Stimulated activated CD8-positive, alpha-beta memory T cell treated with anti-CD3 and anti-CD28 coated beads, Interleukin-7, amount 100 ng/mL, for 4 hours (primary cell): ENCODE measurements at regions not wholly inside any gene's neighbourhood (a gene's known extent, or its start where the extent isn't known, plus 50 kb on each side); places are given as distances from the start of the nearest gene placed in this dataset.
"Not testable (repeated sequence)": the region's sequence is repeated elsewhere in the genome, so short reads cannot be mapped to it uniquely, and the experiment has no call there.

Experiments
- DNase-seq, 2 donors: peaks; one replicate each; pipeline ENCODE4 v3.0.0-alpha.2; 2020; ENCODE audit warnings: low read depth in 2 of 2

- DNase-seq, result peak; percentile 88 to 93
Measured at GRCh38 chr7:149714081-149714909, 59.1 kb downstream of the ZNF467 start.

GRCh38 chr7:149713731-149714068 is 59.7 kb downstream of the ZNF467 start:
- DNase-seq, result no peak

- no peak for DNase-seq
Measured at GRCh38 chr7:149713061-149713730, 60.2 kb downstream of the ZNF467 start.

GRCh38 chr7:149708026-149708425 is 65.4 kb downstream of the ZNF467 start:
- DNase-seq, result no peak

GRCh38 chr7:149707448-149707886 is 65.9 kb downstream of the ZNF467 start:
- no peak for DNase-seq

- no peak for DNase-seq
Measured at GRCh38 chr7:149706398-149706797, 67.0 kb downstream of the ZNF467 start.

GRCh38 chr7:149704507-149704906 is 68.9 kb downstream of the ZNF467 start:
- DNase-seq, result no peak

- no peak for DNase-seq
Measured at GRCh38 chr7:149703044-149703650, 70.2 kb downstream of the ZNF467 start.

- DNase-seq, result no peak
Measured at GRCh38 chr7:149701495-149702240, 71.7 kb downstream of the ZNF467 start.

- not testable (repeated sequence) for DNase-seq
Measured at GRCh38 chr7:149697767-149698166, 75.6 kb downstream of the ZNF467 start.

GRCh38 chr7:149696280-149696679 is 77.1 kb downstream of the ZNF467 start:
- DNase-seq, result no peak

GRCh38 chr7:149692557-149692982 is 80.8 kb downstream of the ZNF467 start:
- DNase-seq, result no peak

GRCh38 chr7:149692056-149692455 is 81.3 kb downstream of the ZNF467 start:
- no peak for DNase-seq

- no peak for DNase-seq
Measured at GRCh38 chr7:149690688-149691446, 82.5 kb downstream of the ZNF467 start.

GRCh38 chr7:149689291-149689721 is 84.1 kb downstream of the ZNF467 start:
- no peak for DNase-seq

- no peak for DNase-seq
Measured at GRCh38 chr7:149688836-149689235, 84.6 kb downstream of the ZNF467 start.

- DNase-seq, result not testable (repeated sequence)
Measured at GRCh38 chr7:149687820-149688219, 85.6 kb downstream of the ZNF467 start.

GRCh38 chr7:149686449-149686848 is 86.9 kb downstream of the ZNF467 start:
- DNase-seq, result no peak

GRCh38 chr7:149686011-149686410 is 87.4 kb downstream of the ZNF467 start:
- DNase-seq, result no peak

GRCh38 chr7:149685455-149685854 is 87.9 kb downstream of the ZNF467 start:
- no peak for DNase-seq

GRCh38 chr7:149683898-149684297 is 89.5 kb downstream of the ZNF467 start:
- DNase-seq, result no peak
